ENCODE measurements at regions not wholly inside any gene's neighbourhood (a gene's known extent, or its start where the extent isn't known, plus 50 kb on each side); places are given as distances from the start of the nearest gene placed in this dataset.

GRCh38 chr7:26553582-26553981 lies 261.9 kb downstream of the SNX10 start:
- no peak for TF ChIP-seq CTCF (IDR thresholded peaks at IDR 0.05)
- TF ChIP-seq EP300 (IDR thresholded peaks at IDR 0.05): no peak

All from stomach (tissue), 4 donors.